Body of pancreas (tissue), 4 donors: ENCODE measurements at regions not wholly inside any gene's neighbourhood (a gene's known extent, or its start where the extent isn't known, plus 50 kb on each side); places are given as distances from the start of the nearest gene placed in this dataset.

Source experiments
- ATAC-seq: fragments of 150-250 bp; one replicate; pipeline ENCODE4 v1.9.1; 2016
- DNase-seq, 4 donors: peaks; one replicate each; pipeline ENCODE4 v3.0.0-alpha.2; 2019
- H3K27ac ChIP-seq, 4 donors: fragments of 200-600 bp; sonication (generic); 1 replicate in 3 of 4; 2 replicates in 1 of 4; pipeline versions ENCODE4 v1.5.1 to v1.6.1; 2016 to 2019; ENCODE audit warnings: mild to moderate bottlenecking in 1 of 4, mixed read lengths in 1 of 4, moderate library complexity in 1 of 4
- H3K27me3 ChIP-seq, 2 donors: fragments of 200-600 bp; sonication (generic); one replicate each; pipeline ENCODE4 v1.6.0; 2016; ENCODE audit warnings: mild to moderate bottlenecking in 1 of 2
- H3K36me3 ChIP-seq, 2 donors: fragments of 200-600 bp; sonication (generic); replicated peaks in 1 of 2; 2 replicates each; pipeline ENCODE4 v1.5.1; 2016; ENCODE audit warnings: low read depth in 2 of 2; ENCODE audit not compliant: insufficient read depth in 1 of 2
- H3K4me1 ChIP-seq: fragments of 200-600 bp; sonication (generic); one replicate; pipeline ENCODE4 v1.6.0; 2016
- H3K4me3 ChIP-seq, 2 donors: fragments of 200-600 bp; sonication (generic); 1 replicate in 1 of 2; 2 replicates in 1 of 2; pipeline ENCODE4 v1.5.1; 2016 to 2019
- H3K9me3 ChIP-seq, 3 donors: fragments of 200-600 bp; sonication (generic); 1 replicate in 2 of 3; 2 replicates in 1 of 3; pipeline ENCODE4 v1.5.1; 2016
- POLR2A ChIP-seq, 3 donors: fragments of 450-650 bp; IDR thresholded peaks; one replicate each; pipeline ENCODE4 v1.6.1; 2016; ENCODE audit warnings: antibody characterized with exemption in 3 of 3, mild to moderate bottlenecking in 2 of 3
- WGBS, 2 donors: methylation state at CpG; one replicate each; pipeline ENCODE4 v1.1.5; 2017; 5-methylcytosine and 5-hydroxymethylcytosine counted together
- intact Hi-C: fragments of 100-400 bp; cut with DNase I; formaldehyde crosslinking; loops from one replicate; pipeline ENCODE4 v1.15.1; 2023
- TF ChIP-seq, protein P1 (sequence below), 7 experiments: fragments of 450-650 bp in 4 of 7; fragments of 200-600 bp in 3 of 7; sonication (generic) in 3 of 7; IDR thresholded peaks; one replicate each; pipeline ENCODE4 v1.5.1; 2016 to 2019; ENCODE audit warnings: antibody characterized with exemption in 7 of 7

DNA sequence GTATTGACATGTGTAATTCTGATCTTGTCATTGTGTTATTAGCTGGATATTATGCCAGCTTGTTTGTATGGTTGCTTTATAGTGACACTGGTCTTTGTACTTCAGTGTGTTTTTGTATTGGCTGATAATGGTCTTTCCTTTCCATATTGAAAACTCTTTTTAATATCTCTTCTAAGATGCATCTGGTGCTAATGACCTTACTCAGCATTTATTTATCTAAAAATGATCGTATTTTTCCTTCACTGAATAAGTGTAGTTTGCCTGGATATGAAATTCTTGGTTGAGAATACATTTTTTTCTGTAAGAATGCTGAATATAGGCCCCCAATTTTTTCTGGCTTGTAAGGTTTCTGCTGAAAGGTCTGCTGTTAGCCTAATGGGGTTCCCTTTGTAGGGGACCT is 465.5 kb upstream of the TMPRSS15 start:
- 0 to 50% methylated on average over 1 of the region's 1 CpG for WGBS, 2 donors
- DNase-seq, result no peak
- Histone ChIP-seq H3K4me1 (no peaks in the 10 kb centered on the region), H3K36me3 (no peaks in the 10 kb centered on the region), H3K27ac (no peak overlapping the region), H3K27me3 (no peaks in the 10 kb centered on the region), H3K4me3 (no peak overlapping the region), H3K9me3 (no peaks in the 10 kb centered on the region)
- TF ChIP-seq, protein P1, sequence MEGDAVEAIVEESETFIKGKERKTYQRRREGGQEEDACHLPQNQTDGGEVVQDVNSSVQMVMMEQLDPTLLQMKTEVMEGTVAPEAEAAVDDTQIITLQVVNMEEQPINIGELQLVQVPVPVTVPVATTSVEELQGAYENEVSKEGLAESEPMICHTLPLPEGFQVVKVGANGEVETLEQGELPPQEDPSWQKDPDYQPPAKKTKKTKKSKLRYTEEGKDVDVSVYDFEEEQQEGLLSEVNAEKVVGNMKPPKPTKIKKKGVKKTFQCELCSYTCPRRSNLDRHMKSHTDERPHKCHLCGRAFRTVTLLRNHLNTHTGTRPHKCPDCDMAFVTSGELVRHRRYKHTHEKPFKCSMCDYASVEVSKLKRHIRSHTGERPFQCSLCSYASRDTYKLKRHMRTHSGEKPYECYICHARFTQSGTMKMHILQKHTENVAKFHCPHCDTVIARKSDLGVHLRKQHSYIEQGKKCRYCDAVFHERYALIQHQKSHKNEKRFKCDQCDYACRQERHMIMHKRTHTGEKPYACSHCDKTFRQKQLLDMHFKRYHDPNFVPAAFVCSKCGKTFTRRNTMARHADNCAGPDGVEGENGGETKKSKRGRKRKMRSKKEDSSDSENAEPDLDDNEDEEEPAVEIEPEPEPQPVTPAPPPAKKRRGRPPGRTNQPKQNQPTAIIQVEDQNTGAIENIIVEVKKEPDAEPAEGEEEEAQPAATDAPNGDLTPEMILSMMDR (IDR thresholded peaks at IDR 0.05), result no peak
- TF ChIP-seq POLR2A (IDR thresholded peaks at IDR 0.05), result no peak
- no peak for ATAC-seq
- intact Hi-C loops, result no loop called here

DNA sequence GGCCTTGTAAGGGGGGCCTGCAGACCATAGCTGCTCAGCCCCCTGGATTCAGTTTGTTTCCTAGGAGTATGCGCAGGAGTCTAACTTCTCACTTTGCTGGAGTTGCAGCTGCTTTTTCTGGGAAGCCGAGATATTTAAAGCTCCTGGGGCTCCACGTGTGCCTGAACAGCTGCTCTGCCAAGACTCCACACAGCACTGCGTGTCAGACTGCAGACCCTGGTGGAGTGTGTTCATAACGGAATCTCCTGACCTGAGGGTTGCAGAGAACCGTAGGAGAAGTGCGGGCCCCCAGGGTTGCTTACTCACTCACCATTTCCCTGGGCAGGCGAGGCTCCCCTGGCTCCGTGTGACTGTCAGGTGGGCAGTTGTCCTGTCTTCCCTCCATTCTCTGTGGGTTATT is 474.3 kb upstream of the TMPRSS15 start:
- Histone ChIP-seq H3K4me3 (no peak overlapping the region), H3K4me1 (no peaks in the 10 kb centered on the region), H3K9me3 (no peaks in the 10 kb centered on the region), H3K36me3 (no peaks in the 10 kb centered on the region), H3K27ac (no peak overlapping the region), H3K27me3 (no peaks in the 10 kb centered on the region)
- intact Hi-C loops, result no loop called here
- no peak for ATAC-seq
- no peak for DNase-seq
- WGBS, 2 donors, result 49 to 71% methylated on average over 3 to 9 of the region's 9 CpGs
- TF ChIP-seq, protein P1 (IDR thresholded peaks at IDR 0.05), result no peak
- no peak for TF ChIP-seq POLR2A (IDR thresholded peaks at IDR 0.05)

DNA sequence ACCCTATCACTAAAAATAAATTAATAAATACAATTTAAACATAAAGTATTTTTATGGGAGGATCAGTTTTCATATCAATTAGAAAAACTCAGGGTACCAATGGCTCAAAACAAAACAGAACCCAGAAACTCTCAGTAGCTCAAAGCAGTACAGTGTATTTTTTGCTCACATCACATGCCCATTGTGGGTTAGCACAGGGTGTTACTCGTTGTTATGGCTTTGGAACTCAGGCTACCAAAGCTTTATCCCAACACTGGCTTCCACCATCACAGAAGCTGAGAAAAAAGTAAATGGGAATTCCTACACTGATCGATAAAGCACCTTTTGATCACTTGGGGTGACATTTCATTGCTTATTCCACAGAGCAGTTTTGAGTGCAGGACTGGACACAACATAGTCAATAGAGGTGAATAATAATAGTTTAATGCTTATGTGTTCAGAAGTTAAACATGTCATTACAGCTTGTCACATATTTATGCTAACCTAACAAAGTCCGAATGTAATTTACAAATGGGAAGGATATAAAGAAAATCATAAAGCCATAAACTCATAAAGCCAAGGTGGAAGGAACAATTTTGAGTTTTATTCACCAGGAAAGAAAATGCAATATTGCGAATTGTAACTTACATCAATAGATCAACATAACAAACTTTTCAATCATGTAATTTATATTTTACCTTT is 484.5 kb upstream of the TMPRSS15 start:
- TF ChIP-seq, protein P1 (IDR thresholded peaks at IDR 0.05), result no peak
- TF ChIP-seq POLR2A (IDR thresholded peaks at IDR 0.05), result no peak
- Histone ChIP-seq H3K4me1 (no peaks in the 10 kb centered on the region), H3K27me3 (no peaks in the 10 kb centered on the region), H3K36me3 (no peaks in the 10 kb centered on the region), H3K27ac (no peak overlapping the region), H3K9me3 (no peaks in the 10 kb centered on the region), H3K4me3 (no peak overlapping the region)
- no peak for DNase-seq
- WGBS, 2 donors, result 63 to 71% methylated on average over 4 of the region's 4 CpGs
- no peak for ATAC-seq
- intact Hi-C loops, result no loop called here

DNA sequence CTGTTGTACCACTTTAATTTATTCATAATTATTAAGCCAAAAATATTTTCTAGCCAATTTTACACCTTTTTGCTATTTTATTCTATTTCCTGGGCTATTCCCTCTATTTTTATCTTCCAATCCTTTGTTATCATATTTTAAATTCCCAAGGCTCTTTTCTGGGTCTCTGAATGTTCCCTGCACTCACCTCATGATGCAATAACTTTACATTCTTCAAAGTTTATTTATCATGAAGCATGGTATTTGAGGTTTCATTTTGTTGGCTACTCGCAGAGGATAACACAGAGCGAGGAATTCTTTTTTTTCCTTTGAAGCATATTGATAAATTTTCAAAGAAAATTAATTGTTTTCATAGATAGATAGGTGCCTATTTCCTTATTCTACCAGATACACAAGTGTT is 489.8 kb upstream of the TMPRSS15 start:
- WGBS, 2 donors, result 33 to 38% methylated on average over 2 of the region's 2 CpGs
- H3K4me3 ChIP-seq, result no peak overlapping the region
- no peaks in the 10 kb centered on the region for H3K9me3 ChIP-seq
- no peaks in the 10 kb centered on the region for H3K36me3 ChIP-seq
- no peaks in the 10 kb centered on the region for H3K27me3 ChIP-seq
- intact Hi-C loops, result no loop called here
- no peaks in the 10 kb centered on the region for H3K4me1 ChIP-seq
- no peak overlapping the region for H3K27ac ChIP-seq
- ATAC-seq (no peak), DNase-seq (no peak)
- TF ChIP-seq, protein P1 (IDR thresholded peaks at IDR 0.05), result no peak
- TF ChIP-seq POLR2A (IDR thresholded peaks at IDR 0.05), result no peak

DNA sequence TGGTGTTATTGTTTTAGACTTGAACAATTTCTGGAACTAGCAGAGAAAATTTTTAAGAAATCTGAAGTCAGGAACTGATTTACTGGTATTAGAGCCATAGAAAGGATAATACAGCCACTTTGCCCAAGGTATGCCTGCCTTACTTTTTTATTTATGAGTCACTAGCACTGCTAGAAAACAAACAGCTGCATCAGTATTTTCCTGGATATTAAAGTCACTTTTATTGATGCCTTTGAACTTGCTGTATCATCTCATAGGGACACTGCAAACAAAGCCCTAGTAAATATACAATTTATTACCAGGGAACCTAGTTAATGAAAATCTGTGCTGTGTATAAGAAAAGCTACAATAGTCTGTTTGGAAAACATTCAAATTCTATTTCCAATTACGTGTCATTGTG is 490.8 kb upstream of the TMPRSS15 start:
- no peak overlapping the region for H3K27ac ChIP-seq
- H3K27me3 ChIP-seq, result no peaks in the 10 kb centered on the region
- no peaks in the 10 kb centered on the region for H3K9me3 ChIP-seq
- H3K4me1 ChIP-seq, result no peaks in the 10 kb centered on the region
- TF ChIP-seq, protein P1 (IDR thresholded peaks at IDR 0.05), result no peak
- no peak for TF ChIP-seq POLR2A (IDR thresholded peaks at IDR 0.05)
- ATAC-seq (no peak), DNase-seq (no peak)
- intact Hi-C loops, result no loop called here
- H3K36me3 ChIP-seq, result no peaks in the 10 kb centered on the region
- WGBS, 2 donors, result 6 to 15% methylated on average over 1 of the region's 1 CpG
- no peak overlapping the region for H3K4me3 ChIP-seq
